ENCODE measurements at regions not wholly inside any gene's neighbourhood (a gene's known extent, or its start where the extent isn't known, plus 50 kb on each side); places are given as distances from the start of the nearest gene placed in this dataset.

GRCh38 chr17:13268791-13269595 is 251.2 kb upstream of the ELAC2 start:
- Histone ChIP-seq H3K4me3 (no peak overlapping the region), H3K27me3 (peaks cover 0 to 23% (median 0%) of the 10 kb centered on the region in 4 donors), H3K4me1 (no peaks in the 10 kb centered on the region), H3K36me3 (no peaks in the 10 kb centered on the region), H3K9me3 (no peaks in the 10 kb centered on the region), H3K27ac (no peak overlapping the region)
- TF ChIP-seq CTCF (IDR thresholded peaks at IDR 0.05), result no peak
- no peak for TF ChIP-seq POLR2A (IDR thresholded peaks at IDR 0.05)
- WGBS, 2 donors, result 18 to 19% methylated on average over 7 to 8 of the region's 8 CpGs
- DNase-seq, result no peak
- intact Hi-C loops (cut with DNase I), result no loop called here

- 37 to 42% methylated on average over 7 of the region's 7 CpGs for WGBS, 2 donors
- Histone ChIP-seq H3K36me3 (no peaks in the 10 kb centered on the region), H3K4me1 (no peaks in the 10 kb centered on the region), H3K27ac (no peak overlapping the region), H3K27me3 (peaks cover 0 to 23% (median 0%) of the 10 kb centered on the region in 4 donors), H3K4me3 (no peak overlapping the region), H3K9me3 (no peaks in the 10 kb centered on the region)
- TF ChIP-seq POLR2A (IDR thresholded peaks at IDR 0.05), result no peak
- no peak for TF ChIP-seq CTCF (IDR thresholded peaks at IDR 0.05)
- no peak for DNase-seq
- intact Hi-C loops (cut with DNase I), result no loop called here
Observed at GRCh38 chr17:13266606-13267005, 248.8 kb upstream of the ELAC2 start.

GRCh38 chr17:13265311-13265710 is 247.5 kb upstream of the ELAC2 start:
- Histone ChIP-seq H3K27me3 (peaks cover 0 to 23% (median 0%) of the 10 kb centered on the region in 4 donors), H3K4me1 (no peaks in the 10 kb centered on the region), H3K4me3 (no peak overlapping the region), H3K36me3 (no peaks in the 10 kb centered on the region), H3K27ac (no peak overlapping the region), H3K9me3 (no peaks in the 10 kb centered on the region)
- DNase-seq, result no peak
- no peak for TF ChIP-seq CTCF (IDR thresholded peaks at IDR 0.05)
- intact Hi-C loops (cut with DNase I), result no loop called here
- WGBS, 2 donors, result 41 to 42% methylated on average over 2 of the region's 2 CpGs

GRCh38 chr17:13263746-13264145 is 245.9 kb upstream of the ELAC2 start:
- no peak for DNase-seq
- no peaks in the 10 kb centered on the region for H3K36me3 ChIP-seq
- H3K9me3 ChIP-seq, result no peaks in the 10 kb centered on the region
- WGBS, 2 donors, result 36 to 48% methylated on average over 4 of the region's 4 CpGs
- intact Hi-C loops (cut with DNase I), result no loop called here
- TF ChIP-seq POLR2A (IDR thresholded peaks at IDR 0.05) (no peak), CTCF (IDR thresholded peaks at IDR 0.05) (no peak)
- no peak overlapping the region for H3K4me3 ChIP-seq
- no peaks in the 10 kb centered on the region for H3K4me1 ChIP-seq
- H3K27me3 ChIP-seq, result peaks cover 0 to 10% (median 0%) of the 10 kb centered on the region in 4 donors
- H3K27ac ChIP-seq, result no peak overlapping the region

GRCh38 chr17:13256545-13256944 is 238.7 kb upstream of the ELAC2 start:
- 67 to 74% methylated on average over 3 of the region's 3 CpGs for WGBS, 2 donors
- no peak overlapping the region for H3K4me3 ChIP-seq
- intact Hi-C loops (cut with DNase I), result no loop called here

More at GRCh38 chr17:13256545-13256944, 238.7 kb upstream of the ELAC2 start:
- no peak overlapping the region for H3K27ac ChIP-seq
- no peaks in the 10 kb centered on the region for H3K27me3 ChIP-seq
- TF ChIP-seq POLR2A (IDR thresholded peaks at IDR 0.05) (no peak), CTCF (IDR thresholded peaks at IDR 0.05) (no peak)
- H3K4me1 ChIP-seq, result no peaks in the 10 kb centered on the region
- no peak for DNase-seq
- H3K36me3 ChIP-seq, result no peaks in the 10 kb centered on the region
- H3K9me3 ChIP-seq, result no peaks in the 10 kb centered on the region

Measured in esophagus squamous epithelium (tissue), 5 donors.